Renal pelvis (tissue), 1 donor: ENCODE measurements at regions not wholly inside any gene's neighbourhood (a gene's known extent, or its start where the extent isn't known, plus 50 kb on each side); places are given as distances from the start of the nearest gene placed in this dataset.
A peak's percentile ranks its signal among the peaks of the same experiment; 100 is the strongest.
"Not testable (repeated sequence)": the region's sequence is repeated elsewhere in the genome, so short reads cannot be mapped to it uniquely, and the experiment has no call there.

ENCODE experiments used
- DNase-seq: peaks from one replicate; pipeline ENCODE4 v3.0.0-alpha.2; 2013

DNA sequence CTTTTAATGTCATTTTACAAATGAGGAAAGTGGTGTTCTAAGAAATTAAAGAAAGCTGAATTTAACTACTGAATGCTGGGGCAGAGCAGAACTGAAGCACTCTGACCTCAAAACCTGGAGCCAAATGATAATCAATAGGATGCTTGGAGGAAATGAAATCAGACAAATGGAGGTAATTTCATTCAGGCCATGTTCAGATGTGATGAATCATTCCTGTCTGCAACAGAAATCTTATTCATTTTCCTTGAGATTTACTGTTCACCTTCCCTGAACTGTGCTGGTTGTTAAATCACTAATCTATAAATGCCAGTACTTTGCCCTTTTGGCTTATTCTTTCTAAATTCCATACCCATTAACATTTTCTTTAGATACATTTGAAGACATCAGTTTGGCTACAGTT lies 85.6 kb upstream of the SNX7 start:
- no peak for DNase-seq

DNA sequence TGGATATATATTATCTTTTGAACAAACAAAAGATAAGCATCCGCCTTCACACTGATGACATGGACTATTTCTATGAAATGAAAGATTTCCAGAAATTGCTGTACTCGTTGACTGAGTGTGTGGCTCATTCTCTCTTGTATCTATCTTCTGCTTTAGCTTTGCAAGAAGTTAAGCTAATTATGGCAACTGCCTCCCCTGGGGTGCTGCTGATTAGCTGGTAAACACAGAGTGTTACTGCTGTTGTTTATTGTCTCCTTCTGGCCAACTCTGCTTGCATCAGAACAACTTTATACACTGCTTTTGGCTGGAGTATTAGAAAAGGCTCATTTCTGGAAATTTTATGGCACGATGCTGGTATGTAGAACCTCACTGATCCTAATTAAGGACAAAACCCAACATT lies 95.6 kb upstream of the SNX7 start:
- DNase-seq, result no peak

DNA sequence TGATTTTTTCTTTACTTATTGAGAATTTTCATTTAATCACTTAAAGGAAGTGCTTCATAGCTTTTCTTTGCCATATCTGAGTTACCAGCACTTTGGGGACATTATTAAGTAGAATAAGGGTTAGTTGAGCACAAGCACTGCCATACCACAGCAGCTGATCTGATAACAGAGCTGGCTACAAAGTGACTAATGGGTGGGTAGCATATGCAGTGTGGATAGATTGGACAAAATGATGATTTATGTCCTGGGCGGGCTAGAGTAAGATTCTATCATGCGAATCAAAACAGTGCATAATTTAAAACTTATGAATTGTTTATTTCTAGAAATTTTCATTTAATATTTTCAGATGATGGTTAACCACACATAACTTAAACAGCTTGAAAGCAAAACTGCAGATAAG lies 102.2 kb upstream of the SNX7 start:
- DNase-seq, result no peak

DNA sequence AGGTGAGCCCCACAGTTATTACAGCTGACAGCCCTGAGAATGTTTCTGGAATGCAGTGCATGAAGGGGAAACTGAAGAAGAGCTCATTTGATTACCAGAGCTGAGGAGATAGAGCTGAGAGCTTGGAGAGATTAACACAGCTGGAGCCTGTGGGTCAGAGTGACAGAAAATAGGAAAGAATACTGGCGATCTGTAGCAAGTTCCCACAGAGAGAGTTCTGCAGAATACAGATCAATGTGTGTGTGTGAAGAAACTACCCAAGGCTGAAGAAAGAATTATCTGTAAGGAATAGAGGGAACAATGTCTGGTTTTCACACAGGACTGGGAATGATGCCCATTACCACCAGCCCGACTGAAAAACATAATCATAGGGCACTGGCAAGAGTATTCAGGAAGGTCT lies 103.6 kb upstream of the SNX7 start:
- no peak for DNase-seq

GRCh38 chr1:98556521-98557158 lies 104.9 kb upstream of the SNX7 start:
- no peak for DNase-seq

GRCh38 chr1:98555814-98556213 lies 105.7 kb upstream of the SNX7 start:
- no peak for DNase-seq

- DNase-seq, result not testable (repeated sequence)
Observed at GRCh38 chr1:98552576-98553074, 108.9 kb upstream of the SNX7 start.

GRCh38 chr1:98550076-98550475 lies 111.4 kb upstream of the SNX7 start:
- DNase-seq, result no peak

- no peak for DNase-seq
Observed at GRCh38 chr1:98546319-98546718, 115.2 kb upstream of the SNX7 start.

- DNase-seq, result peak; percentile 1
Observed at GRCh38 chr1:98538106-98538505, 123.4 kb upstream of the SNX7 start.

DNA sequence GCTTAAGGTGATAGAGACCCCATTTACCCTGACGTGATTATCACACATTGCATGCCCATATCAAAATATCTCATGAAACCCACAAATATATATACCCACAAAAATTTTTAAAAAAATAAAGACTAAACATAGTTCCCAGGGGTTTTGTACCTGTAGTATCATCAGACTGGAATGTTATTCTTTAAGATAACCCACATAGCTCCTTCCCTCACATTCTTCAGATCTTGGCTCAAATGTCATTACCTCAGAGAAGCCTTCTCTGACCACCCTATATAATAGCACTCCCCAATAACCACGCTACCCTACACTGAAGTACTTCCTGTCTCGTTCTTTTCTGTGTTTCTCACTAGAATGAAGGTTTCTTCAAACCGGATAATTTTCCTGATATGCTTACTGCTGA lies 138.3 kb upstream of the SNX7 start:
- DNase-seq, result no peak

GRCh38 chr1:98516306-98516705 lies 145.2 kb upstream of the SNX7 start:
- DNase-seq, result no peak

DNA sequence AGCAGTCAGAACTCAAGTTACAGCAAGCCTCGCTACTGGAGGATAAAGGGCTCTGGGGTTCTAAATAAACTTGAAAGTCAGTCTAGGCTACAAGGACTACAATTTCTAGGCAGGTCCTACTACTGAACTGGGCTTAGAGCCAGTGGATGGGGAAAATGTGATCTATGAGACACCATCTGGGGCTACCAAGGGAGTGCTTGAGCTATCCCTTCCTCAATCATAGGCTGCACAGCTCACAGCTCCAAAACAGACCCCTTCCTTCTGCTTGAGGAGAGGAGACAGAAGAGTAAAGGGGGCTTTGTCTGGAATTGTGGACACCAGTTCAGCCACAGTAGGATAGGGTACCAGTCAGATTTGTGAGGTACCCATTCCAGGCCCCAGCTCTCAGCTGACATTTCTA lies 145.8 kb upstream of the SNX7 start:
- DNase-seq, result no peak

DNA sequence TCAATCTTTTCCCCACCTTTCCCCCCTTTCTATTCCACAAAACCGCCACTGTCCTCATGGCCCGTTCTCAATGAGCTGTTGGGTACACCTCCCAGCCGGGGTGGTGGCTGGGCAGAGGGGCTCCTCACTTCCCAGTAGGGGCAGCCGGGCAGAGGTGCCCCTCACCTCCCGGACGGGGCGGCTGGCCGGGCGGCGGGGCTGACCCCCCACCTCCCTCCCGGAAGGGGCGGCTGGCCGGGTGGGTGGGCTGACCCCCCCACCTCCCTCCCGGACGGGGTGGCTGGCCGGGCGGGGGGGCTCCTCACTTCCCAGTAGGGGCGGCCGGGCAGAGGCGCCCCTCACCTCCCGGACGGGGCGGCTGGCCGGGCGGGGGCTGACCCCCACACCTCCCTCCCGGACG lies 149.3 kb upstream of the SNX7 start:
- not testable (repeated sequence) for DNase-seq

DNA sequence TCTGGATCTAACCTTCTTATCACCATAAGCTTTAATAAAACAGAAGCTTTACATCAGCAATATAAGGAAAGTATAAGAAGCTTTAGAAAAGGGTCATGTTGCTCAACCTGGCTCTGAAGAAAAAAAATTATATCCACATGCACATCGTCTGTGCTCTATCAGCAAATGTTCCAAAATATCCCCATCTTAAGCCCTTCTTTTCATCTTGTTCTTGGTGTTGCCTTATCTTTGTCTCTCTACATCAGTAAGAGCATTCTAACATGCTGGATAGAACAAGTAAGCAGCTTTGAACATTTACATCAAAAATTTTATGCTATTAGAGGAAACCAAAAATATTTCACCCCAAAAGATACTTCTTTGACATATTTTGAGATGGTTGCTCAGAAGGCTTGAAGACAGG lies 157.8 kb upstream of the SNX7 start:
- DNase-seq, result no peak

- no peak for DNase-seq
Observed at GRCh38 chr1:98502937-98503336, 158.6 kb upstream of the SNX7 start.

GRCh38 chr1:98500324-98500723 lies 161.2 kb upstream of the SNX7 start:
- DNase-seq, result no peak

- DNase-seq, result no peak
Observed at GRCh38 chr1:98498651-98499050, 162.9 kb upstream of the SNX7 start.

DNA sequence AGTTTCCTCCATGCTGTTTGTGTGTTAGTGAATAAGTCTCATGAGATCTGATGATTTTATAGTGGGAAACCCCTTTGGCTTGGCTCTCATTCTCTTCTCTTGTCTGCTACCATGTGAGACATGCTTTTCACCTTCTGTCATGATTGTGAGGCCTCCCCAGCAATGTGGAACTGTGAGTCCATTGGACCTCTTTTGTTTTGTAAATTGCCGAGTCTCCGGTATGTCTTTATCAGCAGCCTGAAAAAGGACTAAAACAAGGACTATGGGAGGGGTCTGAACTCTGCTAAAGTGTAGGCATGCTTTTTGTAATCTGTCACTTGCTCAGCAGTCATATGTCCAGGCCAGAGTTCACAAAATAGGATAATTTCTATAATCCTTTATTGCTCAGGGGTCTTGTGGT lies 164.0 kb upstream of the SNX7 start:
- no peak for DNase-seq

GRCh38 chr1:98496256-98496995 lies 165.1 kb upstream of the SNX7 start:
- no peak for DNase-seq

- no peak for DNase-seq
Observed at GRCh38 chr1:98493469-98493868, 168.1 kb upstream of the SNX7 start.

GRCh38 chr1:98490099-98490498 lies 171.4 kb upstream of the SNX7 start:
- no peak for DNase-seq

- DNase-seq, result no peak
Observed at GRCh38 chr1:98487620-98488019, 173.9 kb upstream of the SNX7 start.

- DNase-seq, result no peak
Observed at GRCh38 chr1:98482611-98483010, 178.9 kb upstream of the SNX7 start.
